Adipocyte (in vitro differentiated cells): ENCODE measurements at regions not wholly inside any gene's neighbourhood (a gene's known extent, or its start where the extent isn't known, plus 50 kb on each side); places are given as distances from the start of the nearest gene placed in this dataset.

Experiments used
- DNase-seq: peaks from one replicate; pipeline ENCODE4 v3.0.0-alpha.2; 2015; ENCODE audit warnings: low read depth
- H3K27me3 ChIP-seq: replicated peaks from 2 replicates; pipeline ENCODE4 v1.7.0; 2013; ENCODE audit warnings: mild to moderate bottlenecking, low read length, moderate library complexity; ENCODE audit not compliant: control insufficient read depth, insufficient read depth
- H3K36me3 ChIP-seq: 2 replicates; pipeline ENCODE4 v1.7.0; 2013; ENCODE audit warnings: low read length, mild to moderate bottlenecking, moderate library complexity; ENCODE audit not compliant: control insufficient read depth, insufficient read depth, severe bottlenecking
- H3K4me1 ChIP-seq: 2 replicates; pipeline ENCODE4 v1.7.0; 2013; ENCODE audit warnings: mild to moderate bottlenecking, low read length, moderate library complexity; ENCODE audit not compliant: control insufficient read depth, insufficient read depth
- H3K4me3 ChIP-seq: 2 replicates; pipeline ENCODE4 v1.7.0; 2013; ENCODE audit warnings: mild to moderate bottlenecking, low read length, moderate library complexity
- H3K9ac ChIP-seq: 2 replicates; pipeline ENCODE4 v1.7.0; 2013; ENCODE audit warnings: mild to moderate bottlenecking, low read length, moderate library complexity
- H3K9me3 ChIP-seq: 2 replicates; pipeline ENCODE4 v1.7.0; 2013; ENCODE audit warnings: mild to moderate bottlenecking, low read length, moderate library complexity; ENCODE audit not compliant: control insufficient read depth

DNA sequence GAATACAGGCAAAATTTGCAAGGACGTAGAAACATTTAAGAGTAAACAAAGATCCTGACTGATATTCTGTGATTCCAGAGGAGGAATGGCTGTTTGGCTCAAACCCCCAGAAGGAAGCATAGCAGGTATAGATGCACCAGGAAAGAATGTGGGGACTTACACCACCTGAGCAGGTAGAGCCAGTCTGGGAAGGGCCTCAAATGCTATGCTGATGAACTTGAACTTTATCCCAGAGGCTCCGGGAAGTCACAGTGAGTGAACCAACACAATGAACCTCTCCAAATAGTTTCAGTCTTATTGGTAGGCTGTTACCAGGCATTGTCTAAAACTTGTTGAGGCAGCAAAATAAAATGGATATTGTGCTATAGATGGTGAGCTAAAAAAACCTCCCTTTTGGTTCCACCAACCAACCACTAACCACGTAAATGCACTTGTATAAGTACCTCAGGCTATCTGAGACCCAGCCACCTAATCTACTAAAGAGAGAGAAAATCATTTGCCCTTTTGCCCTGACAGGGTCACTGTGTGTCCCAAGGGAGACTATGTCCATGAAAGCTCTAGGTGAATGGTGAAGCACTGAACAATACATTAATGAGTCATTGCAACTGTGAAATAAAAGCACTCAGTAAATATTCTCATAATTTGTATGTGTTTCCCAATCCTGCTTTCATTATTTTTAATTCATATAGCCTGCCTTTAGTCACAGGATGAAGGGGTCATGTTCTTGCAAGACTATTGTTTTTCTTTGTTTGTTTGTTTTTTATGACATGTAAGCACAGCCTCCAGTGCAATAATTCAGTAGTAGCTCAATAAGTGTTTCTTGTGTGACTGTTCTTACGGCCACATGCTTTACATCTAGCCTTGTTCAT is 911.6 kb downstream of the EPHA4 start:
- H3K27me3 ChIP-seq, result no peaks in the 10 kb centered on the region
- DNase-seq, result peak; percentile 25
- no peaks in the 10 kb centered on the region for H3K36me3 ChIP-seq
- H3K9me3 ChIP-seq, result no peaks in the 10 kb centered on the region
- H3K4me1 ChIP-seq, result peaks cover 19% of the 10 kb centered on the region
- H3K4me3 ChIP-seq, result no peak overlapping the region
- no peak overlapping the region for H3K9ac ChIP-seq

- Histone ChIP-seq H3K4me3 (no peak overlapping the region), H3K9ac (no peak overlapping the region), H3K4me1 (peaks cover 22% of the 10 kb centered on the region), H3K9me3 (no peaks in the 10 kb centered on the region), H3K36me3 (no peaks in the 10 kb centered on the region), H3K27me3 (no peaks in the 10 kb centered on the region)
- DNase-seq, result no peak
These were observed 909.7 kb downstream of the EPHA4 start for GRCh38 chr2:220662431-220662830.

DNA sequence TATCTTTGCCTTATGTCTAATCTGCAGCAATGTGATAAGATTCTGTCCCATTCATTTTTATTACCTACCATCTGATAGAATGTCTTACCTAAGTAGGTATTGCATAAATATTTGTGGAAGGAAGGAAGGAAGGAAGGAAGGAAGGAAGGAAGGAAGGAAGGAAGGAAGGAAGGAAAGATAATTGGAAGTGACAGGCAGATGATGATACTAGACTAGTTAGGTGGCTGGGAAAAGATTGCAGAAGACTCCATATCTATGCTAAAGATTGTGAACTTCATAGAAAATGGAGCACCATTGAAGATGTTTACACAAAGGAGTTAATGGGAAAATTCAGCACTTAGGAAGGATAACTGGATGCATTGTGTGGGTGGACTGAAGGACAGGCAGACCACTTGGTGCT is 909.0 kb downstream of the EPHA4 start:
- Histone ChIP-seq H3K9ac (no peak overlapping the region), H3K27me3 (no peaks in the 10 kb centered on the region), H3K4me1 (peaks cover 22% of the 10 kb centered on the region), H3K36me3 (no peaks in the 10 kb centered on the region), H3K4me3 (no peak overlapping the region), H3K9me3 (no peaks in the 10 kb centered on the region)
- DNase-seq, result no peak

GRCh38 chr2:220664272-220665107 is 907.6 kb downstream of the EPHA4 start:
- Histone ChIP-seq H3K27me3 (no peaks in the 10 kb centered on the region), H3K36me3 (no peaks in the 10 kb centered on the region)

GRCh38 chr2:220665108-220665471 is 907.0 kb downstream of the EPHA4 start:
- Histone ChIP-seq H3K4me1 (peaks cover 22% of the 10 kb centered on the region), H3K9ac (peak overlapping the region; percentile 51), H3K4me3 (peak overlapping the region; percentile 30), H3K27me3 (no peaks in the 10 kb centered on the region), H3K36me3 (no peaks in the 10 kb centered on the region), H3K9me3 (no peaks in the 10 kb centered on the region)
- no peak for DNase-seq

More at GRCh38 chr2:220664272-220665107, 907.6 kb downstream of the EPHA4 start:
- H3K4me3 ChIP-seq, result peak overlapping the region; percentile 30
- peak overlapping the region; percentile 70 for H3K9ac ChIP-seq
- peak; percentile 91 for DNase-seq
- peaks cover 22% of the 10 kb centered on the region for H3K4me1 ChIP-seq
- no peaks in the 10 kb centered on the region for H3K9me3 ChIP-seq

GRCh38 chr2:220669324-220669723 is 902.8 kb downstream of the EPHA4 start:
- Histone ChIP-seq H3K4me3 (no peak overlapping the region), H3K4me1 (peaks cover 13% of the 10 kb centered on the region), H3K9ac (no peak overlapping the region), H3K36me3 (no peaks in the 10 kb centered on the region), H3K9me3 (no peaks in the 10 kb centered on the region), H3K27me3 (no peaks in the 10 kb centered on the region)
- no peak for DNase-seq

DNA sequence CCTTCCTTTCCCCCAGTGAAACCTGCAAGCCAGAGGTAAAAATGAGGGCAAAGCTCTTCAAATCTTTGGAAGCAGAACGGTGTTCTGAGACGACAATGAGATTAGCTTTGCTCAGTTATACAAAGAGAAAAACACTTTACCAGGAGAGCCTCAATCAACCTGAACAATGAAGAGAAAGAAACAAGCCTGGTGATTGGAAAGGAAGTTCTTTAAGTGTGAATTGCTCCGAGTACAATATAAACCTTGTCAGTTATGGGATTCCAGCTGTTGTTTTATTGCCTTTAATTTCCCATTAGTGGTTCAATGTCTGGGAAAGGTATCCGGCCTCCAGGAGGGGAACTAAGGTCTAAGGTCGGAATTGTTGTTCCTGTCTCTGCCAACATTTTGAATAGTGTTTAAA is 901.6 kb downstream of the EPHA4 start:
- Histone ChIP-seq H3K4me1 (peaks cover 3% of the 10 kb centered on the region), H3K27me3 (no peaks in the 10 kb centered on the region), H3K4me3 (no peak overlapping the region), H3K9me3 (no peaks in the 10 kb centered on the region), H3K9ac (no peak overlapping the region), H3K36me3 (no peaks in the 10 kb centered on the region)
- no peak for DNase-seq

DNA sequence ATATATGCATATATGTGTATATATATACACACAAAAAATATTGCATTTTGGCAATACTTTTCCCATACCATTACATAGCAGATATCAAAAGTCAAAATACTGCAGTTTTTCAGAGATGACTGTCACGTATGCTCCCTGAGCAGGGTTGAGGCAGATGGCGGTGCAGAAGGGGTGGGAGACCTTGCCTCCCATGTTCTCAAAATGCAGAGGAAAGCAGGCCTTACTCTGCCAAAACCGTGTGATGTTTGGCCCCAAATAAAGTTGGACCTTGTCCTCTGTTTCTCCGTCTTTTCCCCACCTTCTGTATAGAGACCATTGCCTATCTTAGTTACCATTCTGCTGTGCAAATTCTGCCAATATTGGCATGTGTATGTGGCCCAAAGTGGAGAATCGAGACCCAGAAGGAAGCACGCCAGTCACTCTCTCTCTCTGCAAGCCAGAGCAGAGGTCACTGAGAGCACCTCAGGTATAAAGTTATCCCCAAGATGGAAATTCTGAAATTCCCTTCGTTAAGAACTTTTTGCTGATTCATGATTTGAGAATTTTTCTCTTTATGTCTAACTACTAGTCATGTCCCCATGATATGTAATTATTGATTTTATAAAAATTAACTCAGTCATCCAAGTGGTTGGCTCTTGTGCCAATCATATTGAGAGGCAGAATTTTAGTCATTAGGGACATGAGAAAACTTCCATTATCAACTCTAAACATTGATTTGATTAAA is 898.8 kb downstream of the EPHA4 start:
- Histone ChIP-seq H3K4me1 (peaks cover 10% of the 10 kb centered on the region), H3K4me3 (no peak overlapping the region), H3K36me3 (no peaks in the 10 kb centered on the region), H3K9ac (no peak overlapping the region), H3K9me3 (no peaks in the 10 kb centered on the region), H3K27me3 (no peaks in the 10 kb centered on the region)
- no peak for DNase-seq

- Histone ChIP-seq H3K4me3 (no peak overlapping the region), H3K36me3 (no peaks in the 10 kb centered on the region), H3K9ac (no peak overlapping the region), H3K9me3 (no peaks in the 10 kb centered on the region), H3K4me1 (peaks cover 10% of the 10 kb centered on the region), H3K27me3 (no peaks in the 10 kb centered on the region)
- no peak for DNase-seq
These were observed 898.1 kb downstream of the EPHA4 start for GRCh38 chr2:220674033-220674432.

- DNase-seq, result no peak
- Histone ChIP-seq H3K9me3 (no peaks in the 10 kb centered on the region), H3K36me3 (no peaks in the 10 kb centered on the region), H3K9ac (no peak overlapping the region), H3K4me1 (peaks cover 10% of the 10 kb centered on the region), H3K27me3 (no peaks in the 10 kb centered on the region), H3K4me3 (no peak overlapping the region)
These were observed 895.4 kb downstream of the EPHA4 start for GRCh38 chr2:220676695-220677094.

- Histone ChIP-seq H3K36me3 (no peaks in the 10 kb centered on the region), H3K4me1 (peaks cover 10% of the 10 kb centered on the region), H3K27me3 (no peaks in the 10 kb centered on the region), H3K9ac (no peak overlapping the region), H3K9me3 (no peaks in the 10 kb centered on the region), H3K4me3 (no peak overlapping the region)
- DNase-seq, result no peak
These were observed 893.2 kb downstream of the EPHA4 start for GRCh38 chr2:220678943-220679342.
